ENCODE measurements at regions not wholly inside any gene's neighbourhood (a gene's known extent, or its start where the extent isn't known, plus 50 kb on each side); places are given as distances from the start of the nearest gene placed in this dataset.
"Not testable (repeated sequence)": the region's sequence is repeated elsewhere in the genome, so short reads cannot be mapped to it uniquely, and the experiment has no call there.

GRCh38 chr15:36426691-36427090 lies 152.7 kb upstream of the CDIN1 start:
- ATAC-seq (ENCODE audit: low read depth), result no peak
- Mint-ChIP-seq H3K27me3 (no peaks in the 10 kb centered on the region), H3K27ac (no peak overlapping the region), H3K4me3 (no peak overlapping the region), H3K9me3 (peaks cover 1% of the 10 kb centered on the region), H3K36me3 (no peaks in the 10 kb centered on the region), H3K4me1 (no peaks in the 10 kb centered on the region)
- no peak for DNase-seq (ENCODE audit: low spot score in 2 of 2)

- no peak overlapping the region for H3K4me3 Mint-ChIP-seq
- ATAC-seq (ENCODE audit: low read depth) (no peak), DNase-seq (ENCODE audit: low spot score in 2 of 2) (no peak)
- H3K36me3 Mint-ChIP-seq, result no peaks in the 10 kb centered on the region
- peaks cover 1% of the 10 kb centered on the region for H3K9me3 Mint-ChIP-seq
- H3K27ac Mint-ChIP-seq, result no peak overlapping the region
- no peaks in the 10 kb centered on the region for H3K27me3 Mint-ChIP-seq
- no peaks in the 10 kb centered on the region for H3K4me1 Mint-ChIP-seq
Observed at GRCh38 chr15:36428102-36428845, 151.2 kb upstream of the CDIN1 start.

GRCh38 chr15:36429707-36430106 lies 149.7 kb upstream of the CDIN1 start:
- Mint-ChIP-seq H3K4me1 (no peaks in the 10 kb centered on the region), H3K27me3 (no peaks in the 10 kb centered on the region), H3K27ac (no peak overlapping the region), H3K36me3 (no peaks in the 10 kb centered on the region), H3K9me3 (peaks cover 1% of the 10 kb centered on the region), H3K4me3 (no peak overlapping the region)
- DNase-seq (ENCODE audit: low spot score in 2 of 2) (no peak), ATAC-seq (ENCODE audit: low read depth) (no peak)

- Mint-ChIP-seq H3K4me3 (no peak overlapping the region), H3K27me3 (no peaks in the 10 kb centered on the region), H3K4me1 (no peaks in the 10 kb centered on the region), H3K9me3 (peaks cover 1% of the 10 kb centered on the region), H3K27ac (no peak overlapping the region), H3K36me3 (no peaks in the 10 kb centered on the region)
- no peak for DNase-seq (ENCODE audit: low spot score in 2 of 2)
- no peak for ATAC-seq (ENCODE audit: low read depth)
Observed at GRCh38 chr15:36430280-36430679, 149.1 kb upstream of the CDIN1 start.

- no peak overlapping the region for H3K27ac Mint-ChIP-seq
- H3K9me3 Mint-ChIP-seq, result no peaks in the 10 kb centered on the region
- H3K4me1 Mint-ChIP-seq, result no peaks in the 10 kb centered on the region
- no peak for DNase-seq (ENCODE audit: low spot score in 2 of 2)
- H3K27me3 Mint-ChIP-seq, result no peaks in the 10 kb centered on the region
- H3K4me3 Mint-ChIP-seq, result no peak overlapping the region
- no peak for ATAC-seq (ENCODE audit: low read depth)
- no peaks in the 10 kb centered on the region for H3K36me3 Mint-ChIP-seq
Observed at GRCh38 chr15:36430726-36431265, 148.6 kb upstream of the CDIN1 start.

GRCh38 chr15:36432161-36432560 lies 147.3 kb upstream of the CDIN1 start:
- Mint-ChIP-seq H3K27ac (no peak overlapping the region), H3K4me3 (no peak overlapping the region), H3K4me1 (no peaks in the 10 kb centered on the region), H3K36me3 (no peaks in the 10 kb centered on the region), H3K9me3 (no peaks in the 10 kb centered on the region), H3K27me3 (no peaks in the 10 kb centered on the region)
- no peak for ATAC-seq (ENCODE audit: low read depth)
- no peak for DNase-seq (ENCODE audit: low spot score in 2 of 2)

- Mint-ChIP-seq H3K4me1 (no peaks in the 10 kb centered on the region), H3K4me3 (no peak overlapping the region), H3K9me3 (no peaks in the 10 kb centered on the region), H3K27ac (no peak overlapping the region), H3K36me3 (no peaks in the 10 kb centered on the region), H3K27me3 (no peaks in the 10 kb centered on the region)
- ATAC-seq (ENCODE audit: low read depth) (no peak), DNase-seq (ENCODE audit: low spot score in 2 of 2) (no peak)
Observed at GRCh38 chr15:36434177-36434576, 145.2 kb upstream of the CDIN1 start.

GRCh38 chr15:36438499-36438898 lies 140.9 kb upstream of the CDIN1 start:
- Mint-ChIP-seq H3K27me3 (no peaks in the 10 kb centered on the region), H3K4me3 (no peak overlapping the region), H3K9me3 (no peaks in the 10 kb centered on the region), H3K4me1 (no peaks in the 10 kb centered on the region), H3K27ac (no peak overlapping the region), H3K36me3 (no peaks in the 10 kb centered on the region)
- DNase-seq (ENCODE audit: low spot score in 2 of 2) (no peak), ATAC-seq (ENCODE audit: low read depth) (no peak)

- Mint-ChIP-seq H3K27ac (no peak overlapping the region), H3K9me3 (no peaks in the 10 kb centered on the region), H3K27me3 (no peaks in the 10 kb centered on the region), H3K4me1 (no peaks in the 10 kb centered on the region), H3K4me3 (no peak overlapping the region), H3K36me3 (no peaks in the 10 kb centered on the region)
- ATAC-seq (ENCODE audit: low read depth), result no peak
- DNase-seq (ENCODE audit: low spot score in 2 of 2), result no peak
Observed at GRCh38 chr15:36447373-36447772, 132.1 kb upstream of the CDIN1 start.

- Mint-ChIP-seq H3K4me1 (no peaks in the 10 kb centered on the region), H3K9me3 (no peaks in the 10 kb centered on the region)
Observed at GRCh38 chr15:36448418-36448817, 131.0 kb upstream of the CDIN1 start.

GRCh38 chr15:36449084-36449661 lies 130.3 kb upstream of the CDIN1 start:
- no peaks in the 10 kb centered on the region for H3K4me1 Mint-ChIP-seq
- DNase-seq (ENCODE audit: low spot score in 2 of 2), result no peak
- no peak overlapping the region for H3K4me3 Mint-ChIP-seq
- no peaks in the 10 kb centered on the region for H3K36me3 Mint-ChIP-seq
- H3K27me3 Mint-ChIP-seq, result no peaks in the 10 kb centered on the region
- no peak for ATAC-seq (ENCODE audit: low read depth)
- no peak overlapping the region for H3K27ac Mint-ChIP-seq
- no peaks in the 10 kb centered on the region for H3K9me3 Mint-ChIP-seq

More at GRCh38 chr15:36448418-36448817, 131.0 kb upstream of the CDIN1 start:
- Mint-ChIP-seq H3K27me3 (no peaks in the 10 kb centered on the region), H3K27ac (no peak overlapping the region), H3K4me3 (no peak overlapping the region), H3K36me3 (no peaks in the 10 kb centered on the region)
- DNase-seq (ENCODE audit: low spot score in 2 of 2) (no peak), ATAC-seq (ENCODE audit: low read depth) (no peak)

GRCh38 chr15:36449662-36450145 lies 129.7 kb upstream of the CDIN1 start:
- H3K27ac Mint-ChIP-seq, result no peak overlapping the region
- DNase-seq (ENCODE audit: low spot score in 2 of 2) (no peak), ATAC-seq (ENCODE audit: low read depth) (no peak)
- H3K27me3 Mint-ChIP-seq, result no peaks in the 10 kb centered on the region
- no peaks in the 10 kb centered on the region for H3K36me3 Mint-ChIP-seq
- no peaks in the 10 kb centered on the region for H3K9me3 Mint-ChIP-seq
- no peak overlapping the region for H3K4me3 Mint-ChIP-seq
- H3K4me1 Mint-ChIP-seq, result no peaks in the 10 kb centered on the region

- not testable (repeated sequence) for H3K4me1 Mint-ChIP-seq; DNase-seq (ENCODE audit: low spot score in 2 of 2); ATAC-seq (ENCODE audit: low read depth); H3K27ac Mint-ChIP-seq; H3K27me3 Mint-ChIP-seq; H3K36me3 Mint-ChIP-seq; H3K4me3 Mint-ChIP-seq; H3K9me3 Mint-ChIP-seq
Observed at GRCh38 chr15:36454244-36454643, 125.2 kb upstream of the CDIN1 start.

- peaks cover 7% of the 10 kb centered on the region for H3K9me3 Mint-ChIP-seq
- DNase-seq (ENCODE audit: low spot score in 2 of 2) (no peak), ATAC-seq (ENCODE audit: low read depth) (no peak)
- H3K27ac Mint-ChIP-seq, result no peak overlapping the region
- no peaks in the 10 kb centered on the region for H3K27me3 Mint-ChIP-seq
- H3K4me1 Mint-ChIP-seq, result no peaks in the 10 kb centered on the region
- H3K4me3 Mint-ChIP-seq, result no peak overlapping the region
- no peaks in the 10 kb centered on the region for H3K36me3 Mint-ChIP-seq
Observed at GRCh38 chr15:36458411-36458810, 121.0 kb upstream of the CDIN1 start.

- ATAC-seq (ENCODE audit: low read depth) (no peak), DNase-seq (ENCODE audit: low spot score in 2 of 2) (no peak)
- Mint-ChIP-seq H3K36me3 (no peaks in the 10 kb centered on the region), H3K4me1 (no peaks in the 10 kb centered on the region), H3K4me3 (no peak overlapping the region), H3K27me3 (no peaks in the 10 kb centered on the region), H3K9me3 (peaks cover 7% of the 10 kb centered on the region), H3K27ac (no peak overlapping the region)
Observed at GRCh38 chr15:36465304-36465703, 114.1 kb upstream of the CDIN1 start.
